ENCODE measurements at regions not wholly inside any gene's neighbourhood (a gene's known extent, or its start where the extent isn't known, plus 50 kb on each side); places are given as distances from the start of the nearest gene placed in this dataset.
"Not testable (repeated sequence)": the region's sequence is repeated elsewhere in the genome, so short reads cannot be mapped to it uniquely, and the experiment has no call there.

DNA sequence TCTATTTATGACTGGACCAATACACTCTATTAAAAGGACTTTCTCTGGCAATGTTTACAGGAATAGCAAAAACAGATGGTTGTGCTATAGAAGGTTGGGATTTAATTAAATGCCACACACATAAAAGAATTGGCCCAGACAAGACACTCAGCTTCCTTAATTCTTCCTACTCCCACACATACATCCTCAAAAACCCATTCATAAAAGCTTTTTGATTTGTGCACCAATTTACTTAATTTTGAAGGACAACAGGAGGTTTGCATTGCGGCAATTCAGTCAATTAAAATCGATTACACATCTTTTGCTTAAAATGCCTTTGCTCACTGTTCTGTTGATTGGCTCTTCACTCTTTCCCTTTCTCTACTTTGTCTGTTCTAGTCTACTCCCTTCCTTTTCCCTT is 317.1 kb downstream of the CBLL2 start:
- TF ChIP-seq, protein P1, sequence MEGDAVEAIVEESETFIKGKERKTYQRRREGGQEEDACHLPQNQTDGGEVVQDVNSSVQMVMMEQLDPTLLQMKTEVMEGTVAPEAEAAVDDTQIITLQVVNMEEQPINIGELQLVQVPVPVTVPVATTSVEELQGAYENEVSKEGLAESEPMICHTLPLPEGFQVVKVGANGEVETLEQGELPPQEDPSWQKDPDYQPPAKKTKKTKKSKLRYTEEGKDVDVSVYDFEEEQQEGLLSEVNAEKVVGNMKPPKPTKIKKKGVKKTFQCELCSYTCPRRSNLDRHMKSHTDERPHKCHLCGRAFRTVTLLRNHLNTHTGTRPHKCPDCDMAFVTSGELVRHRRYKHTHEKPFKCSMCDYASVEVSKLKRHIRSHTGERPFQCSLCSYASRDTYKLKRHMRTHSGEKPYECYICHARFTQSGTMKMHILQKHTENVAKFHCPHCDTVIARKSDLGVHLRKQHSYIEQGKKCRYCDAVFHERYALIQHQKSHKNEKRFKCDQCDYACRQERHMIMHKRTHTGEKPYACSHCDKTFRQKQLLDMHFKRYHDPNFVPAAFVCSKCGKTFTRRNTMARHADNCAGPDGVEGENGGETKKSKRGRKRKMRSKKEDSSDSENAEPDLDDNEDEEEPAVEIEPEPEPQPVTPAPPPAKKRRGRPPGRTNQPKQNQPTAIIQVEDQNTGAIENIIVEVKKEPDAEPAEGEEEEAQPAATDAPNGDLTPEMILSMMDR (IDR thresholded peaks at IDR 0.05; ENCODE audit: control insufficient read depth, extremely low read depth, insufficient read depth) = no peak
- DNase-seq (ENCODE audit: low read depth) = no peak
- H3K4me3 ChIP-seq (ENCODE audit: low read depth, low read length) = no peak overlapping the region

DNA sequence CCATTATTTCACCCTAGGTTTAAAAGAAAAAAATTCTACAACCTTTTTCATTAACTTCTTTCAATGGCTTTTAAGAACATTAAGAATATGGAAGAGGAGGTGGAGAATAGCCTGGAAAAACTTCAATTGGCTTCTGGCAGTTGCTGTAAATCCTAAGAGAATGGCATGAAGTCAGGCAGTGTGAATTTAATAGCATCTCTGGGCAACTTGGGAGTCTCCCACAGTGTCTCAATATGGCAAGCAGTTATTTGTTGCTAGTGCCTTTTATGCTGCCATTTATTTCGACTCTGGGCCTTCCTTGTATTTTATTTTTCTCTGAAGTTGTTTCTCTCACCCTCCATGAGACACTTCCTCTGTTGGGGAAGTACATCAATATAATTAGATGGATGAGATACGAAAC is 322.1 kb downstream of the CBLL2 start:
- H3K4me3 ChIP-seq (ENCODE audit: low read depth, low read length) = no peak overlapping the region
- TF ChIP-seq, protein P1 (IDR thresholded peaks at IDR 0.05; ENCODE audit: control insufficient read depth, extremely low read depth, insufficient read depth) = no peak
- DNase-seq (ENCODE audit: low read depth) = no peak

DNA sequence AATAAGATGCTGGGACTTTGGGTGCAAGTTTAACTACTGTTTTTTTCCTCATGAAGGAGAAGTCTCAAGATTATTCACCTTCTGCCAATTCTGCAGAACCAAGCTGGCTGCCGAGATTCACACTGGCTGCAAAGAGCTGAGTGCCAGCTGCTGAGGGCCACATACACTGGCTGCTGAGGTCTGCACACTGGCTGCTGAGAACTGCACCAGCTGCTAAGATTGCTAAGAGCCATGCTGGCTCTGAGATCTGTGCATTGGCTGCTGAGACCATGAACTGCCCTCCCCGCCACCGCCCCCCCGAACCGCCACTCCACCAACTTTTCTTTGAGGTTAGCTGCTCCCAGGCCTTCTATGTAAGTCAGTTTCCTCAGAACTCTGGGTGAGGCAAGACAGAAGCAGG is 330.3 kb downstream of the CBLL2 start:
- TF ChIP-seq, protein P1 (IDR thresholded peaks at IDR 0.05; ENCODE audit: control insufficient read depth, extremely low read depth, insufficient read depth) = no peak
- DNase-seq (ENCODE audit: low read depth) = no peak
- H3K4me3 ChIP-seq (ENCODE audit: low read depth, low read length) = no peak overlapping the region

DNA sequence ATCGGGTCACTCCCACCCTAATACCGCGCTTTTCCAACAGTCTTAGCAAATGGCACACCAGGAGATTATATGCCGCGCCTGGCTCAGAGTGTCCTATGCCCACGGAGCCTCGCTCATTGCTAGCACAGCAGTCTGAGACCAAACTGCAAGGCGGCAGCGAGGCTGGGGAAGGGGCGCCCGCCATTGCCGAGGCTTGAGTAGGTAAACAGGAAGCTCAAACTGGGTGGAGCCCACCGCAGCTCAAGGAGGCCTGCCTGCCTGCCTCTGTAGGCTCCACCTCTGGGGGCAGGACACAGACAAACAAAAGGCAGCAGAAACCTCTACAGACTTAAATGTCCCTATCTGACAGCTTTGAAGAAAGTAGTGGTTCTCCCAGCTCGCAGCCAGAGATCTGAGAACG is 336.7 kb downstream of the CBLL2 start:
- not testable (repeated sequence) for DNase-seq (ENCODE audit: low read depth); H3K4me3 ChIP-seq (ENCODE audit: low read depth, low read length)

DNA sequence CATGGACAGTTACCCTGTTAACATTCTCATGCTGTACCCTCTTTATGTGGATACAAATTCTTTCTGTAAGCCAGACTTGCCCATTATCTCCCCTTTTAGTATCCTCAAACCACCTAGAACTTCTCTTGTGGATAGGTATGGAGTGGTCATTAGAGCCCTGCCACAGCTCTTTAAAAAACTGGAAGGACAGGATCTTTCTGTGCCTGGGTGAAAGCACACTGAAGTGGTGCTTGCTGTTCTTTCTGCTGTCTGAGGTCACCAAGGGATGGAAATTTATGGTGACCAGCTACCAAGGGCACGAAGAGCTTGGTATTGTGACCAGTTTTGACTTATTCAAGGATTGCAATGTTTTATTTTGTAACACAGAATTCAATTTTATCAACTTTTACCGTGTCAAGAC is 344.2 kb downstream of the CBLL2 start:
- TF ChIP-seq, protein P1 (IDR thresholded peaks at IDR 0.05; ENCODE audit: control insufficient read depth, extremely low read depth, insufficient read depth) = no peak

DNA sequence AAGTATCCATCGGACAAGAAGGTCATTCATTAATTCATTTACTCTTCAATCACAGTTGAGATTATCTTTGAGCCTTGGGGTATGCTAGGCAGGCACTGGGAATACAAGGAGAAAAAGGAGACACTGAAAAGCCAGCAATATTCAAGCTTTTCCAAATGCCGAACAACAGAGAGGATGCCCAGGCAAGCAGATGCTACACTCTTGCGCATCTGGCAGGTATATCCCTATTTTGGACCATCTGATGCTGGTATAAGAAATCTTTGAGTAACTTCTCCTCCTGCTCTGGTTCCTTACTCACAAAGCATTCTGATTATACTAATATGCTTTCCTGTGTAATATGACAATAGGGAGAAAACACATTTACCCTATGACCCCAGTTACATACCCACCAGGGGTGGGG is 354.9 kb downstream of the CBLL2 start:
- TF ChIP-seq, protein P1 (IDR thresholded peaks at IDR 0.05; ENCODE audit: control insufficient read depth, extremely low read depth, insufficient read depth) = no peak
- H3K4me3 ChIP-seq (ENCODE audit: low read depth, low read length) = no peak overlapping the region
- DNase-seq (ENCODE audit: low read depth) = no peak

More for the DNA sequence above, 344.2 kb downstream of the CBLL2 start:
- no peak overlapping the region for H3K4me3 ChIP-seq (ENCODE audit: low read depth, low read length)
- no peak for DNase-seq (ENCODE audit: low read depth)

DNA sequence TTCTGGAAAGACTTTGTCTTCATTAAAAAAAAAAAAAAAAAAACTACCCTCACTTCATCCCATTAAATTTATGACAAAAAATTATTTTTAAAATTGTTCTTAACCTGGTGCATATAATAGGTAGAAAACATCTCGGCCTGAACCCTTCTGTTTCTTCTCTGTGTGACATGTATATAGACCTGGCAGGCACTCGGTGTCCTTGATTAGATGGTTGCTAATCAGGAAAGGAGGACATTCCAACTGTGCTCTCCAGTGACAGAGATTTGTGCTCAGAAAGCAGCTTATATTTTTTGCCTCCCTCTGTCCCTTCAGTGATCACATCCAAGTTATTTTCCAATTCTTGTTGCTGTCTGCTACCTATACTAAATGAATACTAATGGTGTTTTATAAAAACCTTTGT is 355.6 kb downstream of the CBLL2 start:
- DNase-seq (ENCODE audit: low read depth) = no peak
- TF ChIP-seq, protein P1 (IDR thresholded peaks at IDR 0.05; ENCODE audit: control insufficient read depth, extremely low read depth, insufficient read depth) = no peak
- H3K4me3 ChIP-seq (ENCODE audit: low read depth, low read length) = no peak overlapping the region

All from LNCaP clone FGC (cell line).